ENCODE measurements at regions not wholly inside any gene's neighbourhood (a gene's known extent, or its start where the extent isn't known, plus 50 kb on each side); places are given as distances from the start of the nearest gene placed in this dataset.

DNA sequence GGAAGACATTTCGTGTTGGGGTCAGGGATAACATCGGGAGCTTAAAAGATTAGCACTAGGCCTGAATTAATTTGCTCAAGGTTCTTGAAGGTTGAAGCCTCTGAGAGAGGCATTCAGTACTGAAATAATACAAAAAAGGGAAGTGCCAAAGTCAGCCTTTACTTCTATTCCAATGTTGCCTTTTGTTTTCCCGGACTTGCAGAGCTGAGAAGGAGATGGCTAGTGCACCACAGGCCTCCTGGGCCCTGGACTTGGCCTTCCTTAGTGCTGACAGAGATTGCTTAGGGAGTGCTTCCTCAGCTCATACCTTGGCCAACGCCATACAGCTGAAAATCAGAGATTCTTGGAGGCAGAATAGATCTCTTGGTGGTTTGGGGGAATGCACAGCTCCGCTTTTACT is 333.6 kb upstream of the TBL1XR1 start:
- POLR2A ChIA-PET: no interaction called here
- CTCF ChIA-PET: no interaction called here
- no peak for FAIRE-seq

More for the DNA sequence above, 333.6 kb upstream of the TBL1XR1 start:
- Histone ChIP-seq H3K4me3 (replicated peaks in 1 of 3; ENCODE audit: insufficient read depth in 1 of 3, low read depth in 1 of 3, low read length in 3 of 3) (no peak overlapping the region), H4K20me1 (replicated peaks; ENCODE audit: control insufficient read depth, extremely low read depth, insufficient read depth, low read length) (no peaks in the 10 kb centered on the region), H3K27me3 (ENCODE audit: control insufficient read depth in 2 of 2, insufficient read depth in 2 of 2, low read length in 2 of 2) (no peaks in the 10 kb centered on the region), H3K79me2 (ENCODE audit: control insufficient read depth, insufficient read depth, low read length) (no peaks in the 10 kb centered on the region), H2AFZ (ENCODE audit: low read depth, low read length) (no peak overlapping the region), H3K4me2 (ENCODE audit: insufficient read depth, low read length) (no peak overlapping the region), H3K4me1 (ENCODE audit: control insufficient read depth, extremely low read depth, insufficient read depth, low read length) (no peaks in the 10 kb centered on the region), H3K27ac (ENCODE audit: insufficient read depth, low read depth, low read length) (no peak overlapping the region), H3K9me1 (replicated peaks; ENCODE audit: control insufficient read depth, extremely low read depth, insufficient read depth, low read length) (no peaks in the 10 kb centered on the region), H3K36me3 (ENCODE audit: control insufficient read depth in 2 of 2, extremely low read depth in 1 of 2, insufficient read depth in 2 of 2, low read length in 2 of 2) (no peaks in the 10 kb centered on the region), H3K9me3 (replicated peaks; ENCODE audit: control insufficient read depth, insufficient read depth, low read length) (no peaks in the 10 kb centered on the region), H3K9ac (replicated peaks; ENCODE audit: extremely low read depth, insufficient read depth, low read length) (no peak overlapping the region)
- no TSS peak for BruUV-seq (replicated peaks)
- intact Hi-C loops (cut with micrococcal nuclease): loop anchor here (10.0 kb wide), 1 partner anchor 854 kb away; no protein-coding TSS in a partner anchor
- TF ChIP-seq POLR2A (IDR thresholded peaks at IDR 0.05; ENCODE audit: low read depth, low read length) (no peak), JUN (IDR thresholded peaks at IDR 0.05; ENCODE audit: borderline replicate concordance, insufficient read depth, insufficient read length, low read depth) (no peak), POLR2AphosphoS5 (IDR thresholded peaks at IDR 0.05; ENCODE audit: insufficient read depth, low read depth, low read length) (no peak), FOS (IDR thresholded peaks at IDR 0.05; ENCODE audit: borderline replicate concordance, insufficient read depth, low read length) (no peak), GATA2 (IDR thresholded peaks at IDR 0.05; ENCODE audit: insufficient read depth, insufficient read length, low read depth, low read length) (no peak), MYC (IDR thresholded peaks at IDR 0.05; ENCODE audit: low read depth, low read length) (no peak), EZH2 (IDR thresholded peaks at IDR 0.05; ENCODE audit: borderline replicate concordance, low read depth, low read length, severe bottlenecking) (no peak)
- TF ChIP-seq, protein P1, sequence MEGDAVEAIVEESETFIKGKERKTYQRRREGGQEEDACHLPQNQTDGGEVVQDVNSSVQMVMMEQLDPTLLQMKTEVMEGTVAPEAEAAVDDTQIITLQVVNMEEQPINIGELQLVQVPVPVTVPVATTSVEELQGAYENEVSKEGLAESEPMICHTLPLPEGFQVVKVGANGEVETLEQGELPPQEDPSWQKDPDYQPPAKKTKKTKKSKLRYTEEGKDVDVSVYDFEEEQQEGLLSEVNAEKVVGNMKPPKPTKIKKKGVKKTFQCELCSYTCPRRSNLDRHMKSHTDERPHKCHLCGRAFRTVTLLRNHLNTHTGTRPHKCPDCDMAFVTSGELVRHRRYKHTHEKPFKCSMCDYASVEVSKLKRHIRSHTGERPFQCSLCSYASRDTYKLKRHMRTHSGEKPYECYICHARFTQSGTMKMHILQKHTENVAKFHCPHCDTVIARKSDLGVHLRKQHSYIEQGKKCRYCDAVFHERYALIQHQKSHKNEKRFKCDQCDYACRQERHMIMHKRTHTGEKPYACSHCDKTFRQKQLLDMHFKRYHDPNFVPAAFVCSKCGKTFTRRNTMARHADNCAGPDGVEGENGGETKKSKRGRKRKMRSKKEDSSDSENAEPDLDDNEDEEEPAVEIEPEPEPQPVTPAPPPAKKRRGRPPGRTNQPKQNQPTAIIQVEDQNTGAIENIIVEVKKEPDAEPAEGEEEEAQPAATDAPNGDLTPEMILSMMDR (IDR thresholded peaks at IDR 0.05; ENCODE audit: extremely low read depth in 1 of 2, insufficient read depth in 1 of 2, low read depth in 1 of 2, low read length in 2 of 2): no peak
- TF ChIP-seq, protein P2, sequence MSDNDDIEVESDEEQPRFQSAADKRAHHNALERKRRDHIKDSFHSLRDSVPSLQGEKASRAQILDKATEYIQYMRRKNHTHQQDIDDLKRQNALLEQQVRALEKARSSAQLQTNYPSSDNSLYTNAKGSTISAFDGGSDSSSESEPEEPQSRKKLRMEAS (IDR thresholded peaks at IDR 0.05; ENCODE audit: insufficient read depth, insufficient read length): no peak
- DNase-seq (ENCODE audit: low read depth, low spot score): no peak
- dilution Hi-C loops (cut with MboI; ENCODE audit: extremely low pct_ligation_motif_present, low sequenced_read_pairs): no loop called here
